Daoy (cell line): ENCODE measurements at regions not wholly inside any gene's neighbourhood (a gene's known extent, or its start where the extent isn't known, plus 50 kb on each side); places are given as distances from the start of the nearest gene placed in this dataset.

Source experiments
- DNase-seq: peaks from one replicate; pipeline ENCODE4 v3.0.0-alpha.2; 2015; ENCODE audit warnings: low read depth

GRCh38 chr5:60338846-60339245, 361.1 kb downstream of the DEPDC1B start:
- DNase-seq, result no peak

DNA sequence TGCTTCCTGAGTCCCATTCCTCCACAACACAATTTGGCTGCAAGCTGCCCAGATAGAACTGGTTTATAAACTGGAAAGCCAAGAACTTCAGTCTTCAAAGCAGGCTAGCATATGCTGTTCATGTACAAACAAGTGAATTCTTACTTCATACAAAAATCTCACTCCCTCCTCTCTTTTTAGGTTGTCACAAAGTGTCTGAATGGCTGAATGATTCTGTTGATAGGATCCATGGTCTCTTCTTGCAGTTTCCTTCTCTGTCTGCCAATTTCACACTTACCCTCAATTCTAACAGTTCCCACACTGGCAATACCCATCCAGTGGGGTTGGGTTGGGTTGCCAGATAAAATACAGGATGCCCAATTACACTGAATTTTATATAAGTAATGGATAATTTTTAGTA, 363.5 kb downstream of the DEPDC1B start:
- DNase-seq, result no peak

- no peak for DNase-seq
These were observed 364.1 kb downstream of the DEPDC1B start for GRCh38 chr5:60335913-60336312.

DNA sequence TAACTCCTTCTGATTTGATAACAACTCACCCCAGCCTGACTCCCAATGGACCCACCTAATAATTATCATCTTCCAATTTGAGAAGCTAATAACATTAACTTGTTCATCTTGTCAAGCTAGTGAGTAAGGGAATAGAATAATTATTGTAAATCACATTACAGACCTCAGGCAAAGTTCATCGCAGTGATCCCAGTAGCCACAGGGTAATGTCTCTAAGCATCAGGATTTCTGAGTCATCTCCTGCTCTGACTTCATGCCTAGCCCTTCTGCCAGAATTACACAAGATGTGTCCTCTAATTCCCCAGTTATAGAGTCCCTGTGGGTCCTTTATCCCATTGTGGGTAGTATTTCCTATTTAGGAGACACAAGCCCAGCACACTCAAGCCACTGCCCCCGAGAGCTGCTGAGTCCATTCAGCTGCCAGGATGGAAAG, 365.7 kb downstream of the DEPDC1B start:
- no peak for DNase-seq

GRCh38 chr5:60333005-60333571, 366.9 kb downstream of the DEPDC1B start:
- no peak for DNase-seq

GRCh38 chr5:60332244-60333004, 367.5 kb downstream of the DEPDC1B start:
- DNase-seq, result no peak

DNA sequence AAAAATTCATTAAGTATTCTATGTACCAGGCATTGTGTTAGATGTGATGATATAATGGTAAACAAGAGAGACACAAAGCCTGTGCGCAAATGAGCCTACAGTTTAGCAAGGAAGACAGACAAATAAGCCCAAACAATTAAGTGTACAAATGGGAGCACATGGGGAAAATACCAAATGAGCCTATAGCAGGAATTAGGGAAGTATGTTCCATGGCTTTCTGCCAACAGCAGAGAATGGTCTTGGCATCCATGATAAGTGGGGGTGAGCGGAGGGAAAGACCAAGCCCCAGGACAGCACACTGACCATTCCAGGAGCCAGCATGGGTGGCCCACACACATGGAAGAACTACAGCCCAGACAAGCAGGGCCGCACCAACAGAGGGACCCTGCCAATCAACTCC, 369.7 kb downstream of the DEPDC1B start:
- no peak for DNase-seq

DNA sequence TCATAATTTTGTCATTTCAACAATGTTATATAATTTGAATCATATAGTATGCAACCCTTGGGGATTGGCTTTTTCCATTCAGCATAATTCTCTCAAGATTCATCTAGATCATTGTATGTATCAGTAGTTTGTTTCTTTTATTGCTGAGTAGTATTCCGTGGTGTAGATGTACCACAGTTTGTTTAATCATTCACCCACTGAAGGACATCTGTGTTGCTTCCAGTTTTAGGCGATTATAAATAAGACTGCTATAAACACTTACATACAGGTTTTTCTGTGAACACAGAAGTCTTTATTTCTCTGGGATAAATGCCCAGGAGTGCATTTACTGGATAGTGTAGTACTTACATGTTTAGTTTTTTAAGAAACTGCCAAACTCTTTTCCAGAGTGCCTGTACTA, 374.1 kb downstream of the DEPDC1B start:
- DNase-seq, result no peak

- no peak for DNase-seq
These were observed 376.4 kb downstream of the DEPDC1B start for GRCh38 chr5:60323596-60323995.

DNA sequence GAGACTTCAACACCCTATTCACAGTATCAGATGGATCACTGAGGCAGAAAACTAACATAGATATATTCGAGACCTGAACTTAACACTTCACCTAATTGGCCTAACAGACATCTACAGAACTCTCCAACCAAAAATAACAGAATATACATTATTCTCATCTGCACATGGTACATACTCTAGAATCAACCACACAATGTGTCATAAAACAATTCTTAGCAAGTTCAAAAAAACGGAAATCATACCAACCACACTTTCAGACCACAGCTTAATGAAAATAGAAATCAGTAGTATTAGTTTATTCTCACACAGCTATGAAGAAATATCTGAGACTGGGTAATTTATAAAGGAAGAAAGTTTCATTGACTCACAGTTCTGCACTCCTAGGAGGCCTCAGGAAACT, 387.9 kb downstream of the DEPDC1B start:
- no peak for DNase-seq

GRCh38 chr5:60299944-60300343, 400.0 kb downstream of the DEPDC1B start:
- DNase-seq, result no peak

- no peak for DNase-seq
These were observed 402.3 kb downstream of the DEPDC1B start for GRCh38 chr5:60297658-60298057.

DNA sequence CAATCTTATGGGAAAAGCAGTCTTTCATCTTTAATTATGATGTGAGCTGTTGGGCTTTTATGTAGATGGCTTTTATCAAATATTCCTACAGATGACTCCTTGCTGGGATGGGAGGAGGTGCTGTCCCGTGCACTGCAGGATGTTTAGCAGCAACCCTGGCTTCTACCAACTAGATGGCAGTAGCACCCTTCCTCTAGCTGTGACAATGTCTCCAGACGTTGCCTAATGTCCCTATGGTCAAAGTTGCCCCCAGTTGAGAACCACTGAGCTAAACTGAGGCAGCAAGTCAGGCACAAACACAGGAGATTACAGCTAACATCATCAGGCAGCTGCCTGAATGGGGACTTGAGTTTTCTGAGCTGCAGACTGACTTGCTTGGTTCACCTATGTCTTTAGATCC, 401.9 kb upstream of the PDE4D start:
- no peak for DNase-seq

GRCh38 chr5:60293518-60293917, 400.0 kb upstream of the PDE4D start:
- no peak for DNase-seq

- peak; percentile 7 for DNase-seq
These were observed 393.7 kb upstream of the PDE4D start for GRCh38 chr5:60287174-60287771.

GRCh38 chr5:60285910-60286309, 392.4 kb upstream of the PDE4D start:
- DNase-seq, result no peak

DNA sequence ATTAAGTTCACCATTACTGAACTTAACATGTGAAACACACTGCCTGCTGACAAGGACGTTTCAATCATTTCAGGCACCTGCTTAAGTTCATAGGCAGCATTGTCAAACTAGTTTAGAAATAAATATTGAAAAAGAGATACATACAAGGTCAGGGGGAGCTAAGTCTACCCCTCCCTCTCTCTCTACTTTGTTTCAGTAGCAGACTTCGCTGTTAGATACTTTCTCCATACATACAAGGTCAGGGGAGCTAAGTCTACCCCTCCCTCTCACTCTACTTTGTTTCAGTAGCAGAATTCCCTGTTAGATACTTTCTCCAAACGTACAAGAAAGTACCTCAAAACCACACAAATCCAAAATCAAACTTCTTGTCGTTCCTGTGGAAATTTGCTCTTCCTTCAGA, 387.4 kb upstream of the PDE4D start:
- no peak for DNase-seq

- DNase-seq, result no peak
These were observed 384.4 kb upstream of the PDE4D start for GRCh38 chr5:60277941-60278340.

- DNase-seq, result no peak
These were observed 381.2 kb upstream of the PDE4D start for GRCh38 chr5:60274747-60275146.

DNA sequence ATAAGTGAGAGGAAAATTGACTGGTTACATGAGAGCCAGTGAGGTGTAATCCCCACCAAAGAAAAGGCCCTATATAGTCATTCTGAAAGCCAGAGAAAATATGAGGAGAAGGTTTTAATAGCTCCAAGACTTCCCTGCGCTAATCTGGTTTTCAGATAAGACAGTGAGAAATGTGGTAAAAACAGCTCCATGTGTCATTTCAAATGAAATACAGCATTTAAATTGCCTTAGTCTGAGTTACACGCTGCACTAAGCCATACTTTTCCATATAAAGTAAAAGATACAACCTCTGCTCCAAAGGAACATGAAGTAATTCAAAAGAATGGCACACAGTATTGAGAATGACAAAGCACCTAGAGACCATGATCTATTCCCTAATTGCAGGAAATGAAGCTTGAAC, 378.0 kb upstream of the PDE4D start:
- no peak for DNase-seq

- DNase-seq, result no peak
These were observed 374.4 kb upstream of the PDE4D start for GRCh38 chr5:60267907-60268306.

GRCh38 chr5:60263346-60263745, 369.8 kb upstream of the PDE4D start:
- no peak for DNase-seq

- no peak for DNase-seq
These were observed 369.2 kb upstream of the PDE4D start for GRCh38 chr5:60262576-60263295.
